Activated naive CD8-positive, alpha-beta T cell treated with anti-CD3 and anti-CD28 coated beads, Interleukin-2, amount 50 U/mL, for 24 hours (primary cell): ENCODE measurements at regions not wholly inside any gene's neighbourhood (a gene's known extent, or its start where the extent isn't known, plus 50 kb on each side); places are given as distances from the start of the nearest gene placed in this dataset.
A peak's percentile ranks its signal among the peaks of the same experiment; 100 is the strongest.

Experiments used
- ATAC-seq: fragments of 150-1000 bp; cut with Tn5 transposase; one replicate; pipeline ENCODE4 v1.10.0; 2021
- DNase-seq: peaks from one replicate; pipeline ENCODE4 v3.0.0; 2021
- H3K27ac Mint-ChIP-seq: one replicate; pipeline ENCODE4 v1.8.0; 2021; ENCODE audit warnings: mild to moderate bottlenecking, mixed read lengths
- H3K27me3 Mint-ChIP-seq: one replicate; pipeline ENCODE4 v1.8.0; 2021; ENCODE audit warnings: mixed read lengths
- H3K36me3 Mint-ChIP-seq: one replicate; pipeline ENCODE4 v1.8.0; 2021; ENCODE audit warnings: low read depth, mixed read lengths
- H3K4me1 Mint-ChIP-seq: one replicate; pipeline ENCODE4 v1.8.0; 2021; ENCODE audit warnings: mixed read lengths
- H3K4me3 Mint-ChIP-seq: one replicate; pipeline ENCODE4 v1.8.0; 2021; ENCODE audit warnings: mild to moderate bottlenecking, moderate library complexity, mixed read lengths
- H3K9me3 Mint-ChIP-seq: one replicate; pipeline ENCODE4 v1.8.0; 2021; ENCODE audit warnings: mixed read lengths

DNA sequence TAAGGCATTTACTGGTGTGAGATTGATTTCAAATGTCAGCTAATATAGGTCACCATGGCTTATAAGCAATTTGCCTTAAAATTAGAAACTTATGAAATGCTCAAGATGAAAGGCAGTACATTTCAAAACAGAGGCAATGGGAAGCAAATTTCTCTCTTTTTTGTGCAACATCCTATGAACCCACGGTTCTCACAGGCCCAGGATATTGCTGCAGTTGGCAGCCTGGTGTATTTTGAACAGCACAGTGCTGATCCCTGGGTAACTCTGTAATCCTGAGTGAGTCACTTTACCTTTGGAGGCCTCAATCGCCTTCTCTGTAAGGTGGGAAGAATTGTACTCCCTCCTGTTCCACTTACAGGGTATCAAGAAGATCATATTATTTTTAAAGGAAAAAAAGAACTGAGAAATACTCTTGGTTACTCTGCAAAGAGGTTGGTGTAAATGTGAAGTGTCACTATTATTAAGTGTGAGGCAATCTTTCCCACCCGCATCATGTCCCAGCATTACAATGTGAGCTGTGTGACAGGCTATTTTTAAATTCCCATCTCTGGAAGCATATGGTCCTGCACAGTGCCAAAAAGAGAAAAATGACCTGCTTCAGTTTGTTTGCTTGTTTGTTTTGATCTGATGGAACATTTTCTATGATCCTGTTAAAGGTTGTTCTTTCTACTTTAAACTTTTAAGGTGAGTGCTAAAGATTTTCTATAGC lies 190.1 kb upstream of the LPP start:
- DNase-seq, result no peak
- peak; percentile 41 for ATAC-seq
- H3K36me3 Mint-ChIP-seq, result no peaks in the 10 kb centered on the region
- no peaks in the 10 kb centered on the region for H3K9me3 Mint-ChIP-seq
- H3K27ac Mint-ChIP-seq, result no peak overlapping the region
- no peak overlapping the region for H3K4me3 Mint-ChIP-seq
- H3K4me1 Mint-ChIP-seq, result peaks cover 35% of the 10 kb centered on the region
- H3K27me3 Mint-ChIP-seq, result peaks cover 6% of the 10 kb centered on the region

DNA sequence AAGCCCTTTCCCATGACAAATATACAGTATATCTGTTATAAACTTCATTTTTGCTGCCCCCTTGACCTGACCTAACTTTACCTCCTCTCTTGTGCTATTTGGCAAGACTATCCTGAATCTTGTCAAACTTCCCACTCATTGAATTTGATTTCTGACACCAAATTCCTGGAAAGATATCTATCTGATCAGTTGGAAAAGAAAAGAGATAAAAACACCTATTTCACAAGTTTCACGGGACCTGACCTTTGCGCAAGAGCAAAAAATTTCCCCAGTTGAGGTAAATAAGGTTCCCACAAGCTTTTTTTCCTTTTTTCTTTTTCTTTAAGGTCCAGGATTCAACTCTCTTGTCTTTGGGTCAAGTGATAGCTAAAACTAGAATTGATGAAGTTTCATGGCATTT lies 189.2 kb upstream of the LPP start:
- H3K4me1 Mint-ChIP-seq, result peaks cover 30% of the 10 kb centered on the region
- no peak for DNase-seq

DNA sequence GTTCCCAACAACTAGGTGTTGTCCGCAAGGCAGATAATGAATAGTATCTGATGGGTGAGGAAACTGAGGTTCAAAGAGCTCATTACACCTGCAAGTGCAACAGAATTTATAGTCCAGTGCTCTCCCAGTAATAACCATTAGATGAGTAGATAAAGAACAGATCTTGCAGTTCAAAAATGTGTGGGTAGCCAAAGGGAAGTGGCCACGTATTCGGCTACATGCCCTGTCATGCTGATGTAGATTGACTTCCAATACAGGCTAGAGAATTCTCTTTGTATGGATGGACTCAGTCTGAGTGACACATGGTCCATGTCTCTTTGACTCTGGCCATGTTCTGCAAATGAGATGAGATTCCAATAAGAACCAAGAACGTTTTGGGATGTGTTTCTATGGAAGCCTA lies 187.9 kb upstream of the LPP start:
- peaks cover 28% of the 10 kb centered on the region for H3K4me1 Mint-ChIP-seq
- ATAC-seq (no peak), DNase-seq (no peak)
- H3K36me3 Mint-ChIP-seq, result no peaks in the 10 kb centered on the region
- no peak overlapping the region for H3K4me3 Mint-ChIP-seq
- H3K27me3 Mint-ChIP-seq, result peaks cover 6% of the 10 kb centered on the region
- H3K27ac Mint-ChIP-seq, result no peak overlapping the region
- H3K9me3 Mint-ChIP-seq, result no peaks in the 10 kb centered on the region

More for the DNA sequence above, 189.2 kb upstream of the LPP start:
- H3K9me3 Mint-ChIP-seq, result no peaks in the 10 kb centered on the region
- no peak for ATAC-seq
- H3K36me3 Mint-ChIP-seq, result no peaks in the 10 kb centered on the region
- H3K27me3 Mint-ChIP-seq, result peaks cover 6% of the 10 kb centered on the region
- no peak overlapping the region for H3K4me3 Mint-ChIP-seq
- no peak overlapping the region for H3K27ac Mint-ChIP-seq

DNA sequence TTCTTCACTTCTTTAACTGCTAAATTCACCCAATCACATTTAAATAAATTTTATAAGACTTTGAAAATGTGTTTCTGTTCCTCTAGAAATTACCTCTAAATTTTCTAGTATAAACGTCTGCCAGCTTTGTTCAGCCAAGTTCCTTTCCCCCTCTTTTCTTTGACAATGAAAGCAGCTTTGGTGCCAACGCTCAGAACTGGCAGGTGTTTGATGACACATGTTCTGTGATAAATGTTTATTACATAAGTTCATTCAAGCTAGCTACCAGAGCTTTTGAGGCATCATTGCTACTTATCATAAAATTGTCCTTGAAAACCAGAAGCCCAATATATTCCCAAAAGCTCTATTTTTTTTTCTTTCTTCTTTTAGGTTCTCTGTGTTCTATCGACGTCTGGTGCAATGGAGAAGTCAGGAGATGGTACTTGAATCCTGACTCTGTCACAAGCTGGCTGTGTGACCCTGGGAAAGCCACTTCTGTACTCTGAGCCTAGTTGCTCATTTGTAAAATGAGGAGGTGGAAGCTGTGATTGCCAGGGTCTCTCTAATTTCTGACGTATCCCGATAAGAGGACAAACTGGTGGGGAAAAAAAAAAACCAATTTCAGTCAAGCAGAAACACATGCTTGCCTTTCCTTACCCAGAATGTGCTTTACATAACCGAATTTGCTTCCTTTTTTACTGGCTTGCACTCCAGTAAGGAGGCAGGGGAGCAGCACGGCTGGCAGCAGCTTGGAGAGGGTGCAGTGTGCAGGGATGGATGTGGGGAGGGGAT lies 187.1 kb upstream of the LPP start:
- peaks cover 29% of the 10 kb centered on the region for H3K4me1 Mint-ChIP-seq
- H3K27ac Mint-ChIP-seq, result no peak overlapping the region
- ATAC-seq, result no peak

DNA sequence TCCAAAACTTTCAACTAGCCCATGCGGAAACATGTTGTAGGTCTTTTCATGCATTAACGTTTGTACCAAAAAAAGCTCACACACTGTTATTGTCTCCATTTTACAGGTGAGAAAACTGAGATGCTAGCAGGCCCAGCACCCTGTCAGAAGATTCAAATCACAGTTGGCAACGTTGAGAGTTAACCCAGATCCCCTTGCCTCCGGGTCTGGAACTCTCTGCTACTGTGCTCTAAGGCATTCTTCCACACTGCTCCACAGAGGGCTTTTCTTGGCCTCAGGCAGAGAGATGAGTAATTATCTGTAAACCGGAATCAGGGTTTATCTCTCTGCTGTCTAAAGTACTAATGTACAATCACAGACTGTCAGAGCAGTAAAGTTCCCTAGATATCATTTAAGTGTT lies 186.0 kb upstream of the LPP start:
- H3K27me3 Mint-ChIP-seq, result peaks cover 6% of the 10 kb centered on the region
- H3K9me3 Mint-ChIP-seq, result no peaks in the 10 kb centered on the region
- H3K4me1 Mint-ChIP-seq, result peaks cover 30% of the 10 kb centered on the region
- H3K4me3 Mint-ChIP-seq, result no peak overlapping the region
- DNase-seq (no peak), ATAC-seq (no peak)
- H3K27ac Mint-ChIP-seq, result no peak overlapping the region
- no peaks in the 10 kb centered on the region for H3K36me3 Mint-ChIP-seq

More for the DNA sequence above, 187.1 kb upstream of the LPP start:
- Mint-ChIP-seq H3K36me3 (no peaks in the 10 kb centered on the region), H3K27me3 (peaks cover 6% of the 10 kb centered on the region), H3K4me3 (no peak overlapping the region), H3K9me3 (no peaks in the 10 kb centered on the region)
- no peak for DNase-seq

DNA sequence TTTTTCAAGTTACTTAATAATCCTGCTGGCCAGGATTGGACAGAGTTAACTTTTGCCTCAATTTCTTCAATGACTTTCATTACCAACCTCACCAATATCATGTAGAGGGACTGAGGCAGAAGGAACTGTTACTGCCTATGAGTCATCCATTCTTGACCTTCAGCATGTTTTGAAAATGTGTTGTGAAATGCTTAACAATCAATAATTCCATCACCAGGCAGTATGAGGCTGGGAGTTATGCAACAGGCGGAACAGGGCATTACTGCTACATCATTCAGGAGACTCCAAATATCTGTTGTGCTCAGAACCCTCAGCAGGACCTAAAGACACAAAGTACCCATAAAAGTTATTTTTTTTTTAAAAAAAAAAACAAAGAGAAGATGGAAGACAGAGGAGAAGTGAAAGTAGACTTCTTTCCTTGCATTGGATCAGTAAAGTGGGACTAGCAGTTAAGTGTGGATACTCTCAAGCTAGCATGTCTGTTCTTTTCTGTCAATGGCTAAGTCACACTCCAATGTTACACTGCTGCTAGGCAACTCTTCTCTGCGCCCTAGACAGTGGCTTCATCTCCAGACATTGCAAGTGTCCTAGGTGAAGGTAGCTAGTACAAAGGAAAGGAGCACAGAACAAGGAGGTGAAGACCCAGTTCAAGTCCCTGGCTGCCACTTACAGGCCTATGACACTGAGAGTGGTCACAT lies 184.9 kb upstream of the LPP start:
- no peaks in the 10 kb centered on the region for H3K9me3 Mint-ChIP-seq
- H3K4me3 Mint-ChIP-seq, result no peak overlapping the region
- no peaks in the 10 kb centered on the region for H3K36me3 Mint-ChIP-seq
- peaks cover 6% of the 10 kb centered on the region for H3K27me3 Mint-ChIP-seq
- DNase-seq (no peak), ATAC-seq (peak; percentile 59)
- H3K4me1 Mint-ChIP-seq, result peaks cover 39% of the 10 kb centered on the region
- H3K27ac Mint-ChIP-seq, result no peak overlapping the region

DNA sequence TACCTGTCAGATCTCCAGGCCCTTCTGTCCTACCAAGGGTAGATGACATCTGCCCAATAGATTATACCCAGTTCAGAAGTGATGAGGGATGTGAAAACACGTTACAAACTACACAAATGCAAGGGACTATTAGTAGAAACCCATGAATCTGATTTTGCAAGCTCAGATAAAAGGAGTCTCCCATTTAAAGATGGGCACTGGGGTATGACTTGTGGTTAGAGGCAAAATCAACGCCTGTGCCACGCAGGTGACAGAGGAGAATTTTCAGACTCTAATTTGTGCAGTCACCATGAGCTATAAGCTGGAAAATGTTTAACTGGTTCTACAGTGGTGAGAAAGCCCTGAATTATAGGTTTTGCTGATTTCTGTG lies 184.4 kb upstream of the LPP start:
- H3K27ac Mint-ChIP-seq, result no peak overlapping the region
- H3K9me3 Mint-ChIP-seq, result no peaks in the 10 kb centered on the region
- peaks cover 6% of the 10 kb centered on the region for H3K27me3 Mint-ChIP-seq
- H3K36me3 Mint-ChIP-seq, result no peaks in the 10 kb centered on the region
- no peak overlapping the region for H3K4me3 Mint-ChIP-seq
- ATAC-seq, result no peak
- DNase-seq, result no peak
- peaks cover 44% of the 10 kb centered on the region for H3K4me1 Mint-ChIP-seq

DNA sequence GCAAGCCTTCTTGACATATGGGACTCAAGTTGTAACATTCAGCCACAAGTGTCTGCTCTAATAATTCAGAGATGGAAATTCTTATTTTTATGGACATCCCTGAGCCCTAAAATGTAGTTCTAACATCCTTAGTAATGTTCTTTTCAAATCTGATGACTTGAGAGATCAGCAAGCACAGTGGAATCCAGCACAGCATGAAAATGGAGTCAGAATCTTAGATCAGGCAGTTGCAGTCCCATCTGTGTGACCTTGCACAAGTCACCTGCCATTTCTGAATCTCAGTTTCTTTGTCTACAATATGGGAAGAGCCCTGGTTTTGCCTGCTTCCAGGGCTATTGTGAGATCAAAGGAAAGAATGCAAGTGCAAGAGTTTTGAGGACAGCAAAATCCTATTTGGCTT lies 183.9 kb upstream of the LPP start:
- H3K27ac Mint-ChIP-seq, result no peak overlapping the region
- H3K36me3 Mint-ChIP-seq, result no peaks in the 10 kb centered on the region
- H3K4me1 Mint-ChIP-seq, result peaks cover 44% of the 10 kb centered on the region
- H3K27me3 Mint-ChIP-seq, result peaks cover 6% of the 10 kb centered on the region
- H3K9me3 Mint-ChIP-seq, result no peaks in the 10 kb centered on the region
- no peak overlapping the region for H3K4me3 Mint-ChIP-seq
- DNase-seq, result no peak
- no peak for ATAC-seq

DNA sequence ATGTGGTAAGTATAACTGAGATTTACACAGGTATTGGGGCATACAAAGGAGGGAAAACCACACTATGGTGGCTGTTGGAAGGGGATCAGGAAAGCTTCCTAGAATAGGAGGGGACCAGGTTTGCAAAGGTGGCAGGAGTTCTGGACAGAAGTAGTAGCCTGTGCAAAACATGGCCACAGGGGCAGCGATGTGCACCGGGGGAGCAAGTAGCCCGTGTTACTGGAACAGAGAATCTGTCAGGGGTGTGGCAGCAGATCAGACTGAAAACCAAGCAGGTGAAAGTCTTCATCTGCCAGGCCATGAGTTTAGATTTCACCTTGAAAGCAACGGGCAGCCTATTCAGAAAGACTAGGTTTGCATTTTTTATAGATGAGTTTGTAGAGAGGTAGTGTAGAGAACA lies 182.3 kb upstream of the LPP start:
- H3K27ac Mint-ChIP-seq, result no peak overlapping the region
- no peaks in the 10 kb centered on the region for H3K27me3 Mint-ChIP-seq
- H3K9me3 Mint-ChIP-seq, result peaks cover 2% of the 10 kb centered on the region
- peaks cover 53% of the 10 kb centered on the region for H3K4me1 Mint-ChIP-seq
- DNase-seq (no peak), ATAC-seq (no peak)
- no peak overlapping the region for H3K4me3 Mint-ChIP-seq
- no peaks in the 10 kb centered on the region for H3K36me3 Mint-ChIP-seq

DNA sequence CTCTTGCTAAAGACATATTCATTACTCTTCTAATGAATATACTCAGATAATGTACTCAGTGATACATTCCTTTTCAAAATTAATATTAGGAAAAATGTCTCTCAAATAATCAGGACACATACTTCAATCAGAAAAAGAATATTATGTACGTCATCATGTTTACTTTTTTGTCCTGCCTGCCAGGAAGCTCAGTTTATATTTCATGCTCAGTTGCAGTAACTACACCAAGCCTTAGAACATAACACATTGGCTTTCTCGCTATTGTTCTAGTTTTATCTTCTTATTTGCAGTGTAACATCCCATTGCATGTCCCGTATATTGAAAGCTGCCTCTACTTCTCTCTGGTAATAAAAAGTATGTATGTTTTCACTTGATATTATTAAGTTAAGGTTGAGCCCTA lies 181.5 kb upstream of the LPP start:
- Mint-ChIP-seq H3K4me3 (no peak overlapping the region), H3K9me3 (peaks cover 5% of the 10 kb centered on the region), H3K36me3 (peaks cover under 1% of the 10 kb centered on the region), H3K4me1 (peaks cover 51% of the 10 kb centered on the region), H3K27me3 (no peaks in the 10 kb centered on the region), H3K27ac (no peak overlapping the region)
- no peak for ATAC-seq
- DNase-seq, result no peak

DNA sequence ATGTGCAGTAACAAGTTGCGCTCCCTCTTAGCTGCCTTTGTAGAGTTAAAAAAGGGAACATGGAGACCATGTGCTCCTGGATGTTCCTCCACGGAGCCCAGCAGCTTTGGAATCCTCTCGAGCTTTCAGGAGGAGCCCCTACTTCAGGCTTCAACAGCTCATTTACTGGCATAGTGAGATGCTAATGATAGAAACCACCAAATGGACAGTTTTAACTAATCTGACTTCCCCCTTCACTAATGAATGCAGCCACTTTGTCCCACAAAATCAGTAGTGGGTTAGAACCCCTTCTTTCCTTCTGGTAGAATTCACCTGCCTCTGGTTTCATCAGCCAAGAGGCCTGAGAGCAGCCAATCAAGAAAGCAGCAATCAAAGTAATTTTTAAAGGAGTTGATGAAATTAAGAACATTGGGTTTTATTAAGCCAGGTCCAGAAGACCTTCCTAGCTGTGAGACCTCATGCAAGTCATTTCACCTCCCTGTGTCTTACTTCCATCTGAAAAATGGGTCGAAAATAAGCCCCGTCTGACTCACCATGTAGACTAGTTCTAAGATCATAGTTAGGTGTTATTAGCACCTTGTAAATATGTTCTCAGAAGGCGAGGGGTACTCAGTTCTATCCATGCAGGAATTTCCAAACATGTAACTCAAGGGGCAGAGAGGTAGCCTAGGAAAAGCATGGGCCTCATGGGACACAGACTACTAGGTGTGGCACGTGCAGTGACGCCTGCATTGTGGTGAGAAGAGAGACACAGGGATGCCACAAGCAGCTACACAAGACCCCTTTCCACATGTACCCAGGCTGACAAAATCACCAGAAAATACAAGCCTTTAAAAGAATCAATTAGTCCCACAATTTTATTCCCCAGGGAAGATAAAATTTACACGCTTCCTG lies 179.7 kb upstream of the LPP start:
- H3K27ac Mint-ChIP-seq, result peak overlapping the region; percentile 94
- H3K27me3 Mint-ChIP-seq, result no peaks in the 10 kb centered on the region
- no peak for DNase-seq
- ATAC-seq, result peak; percentile 25
- H3K36me3 Mint-ChIP-seq, result peaks cover 2% of the 10 kb centered on the region
- peaks cover 7% of the 10 kb centered on the region for H3K9me3 Mint-ChIP-seq
- H3K4me1 Mint-ChIP-seq, result peaks cover 60% of the 10 kb centered on the region
- peak overlapping the region; percentile 64 for H3K4me3 Mint-ChIP-seq

DNA sequence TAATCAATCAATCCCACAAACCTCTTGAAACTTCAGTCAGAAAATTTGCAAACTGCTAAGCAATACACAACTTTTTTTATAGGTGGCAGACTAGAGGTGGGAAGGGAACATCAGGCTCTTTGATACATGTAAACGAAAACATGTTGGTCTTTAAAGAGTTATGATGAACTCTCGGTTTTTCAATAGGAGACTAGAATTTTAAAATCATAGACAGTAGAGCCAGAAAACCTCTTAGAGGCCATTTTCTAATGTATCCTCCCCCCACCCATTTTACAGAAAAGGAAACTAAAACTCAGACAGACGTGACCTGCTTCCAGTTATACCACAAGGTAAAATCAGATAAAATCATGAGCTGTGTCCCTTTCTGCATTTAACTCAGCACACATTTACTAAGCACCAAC lies 179.1 kb upstream of the LPP start:
- H3K27ac Mint-ChIP-seq, result peak overlapping the region; percentile 94
- H3K9me3 Mint-ChIP-seq, result peaks cover 7% of the 10 kb centered on the region
- ATAC-seq (peak; percentile 35), DNase-seq (no peak)
- peaks cover 2% of the 10 kb centered on the region for H3K36me3 Mint-ChIP-seq
- H3K4me3 Mint-ChIP-seq, result peak overlapping the region; percentile 64
- no peaks in the 10 kb centered on the region for H3K27me3 Mint-ChIP-seq
- peaks cover 65% of the 10 kb centered on the region for H3K4me1 Mint-ChIP-seq

DNA sequence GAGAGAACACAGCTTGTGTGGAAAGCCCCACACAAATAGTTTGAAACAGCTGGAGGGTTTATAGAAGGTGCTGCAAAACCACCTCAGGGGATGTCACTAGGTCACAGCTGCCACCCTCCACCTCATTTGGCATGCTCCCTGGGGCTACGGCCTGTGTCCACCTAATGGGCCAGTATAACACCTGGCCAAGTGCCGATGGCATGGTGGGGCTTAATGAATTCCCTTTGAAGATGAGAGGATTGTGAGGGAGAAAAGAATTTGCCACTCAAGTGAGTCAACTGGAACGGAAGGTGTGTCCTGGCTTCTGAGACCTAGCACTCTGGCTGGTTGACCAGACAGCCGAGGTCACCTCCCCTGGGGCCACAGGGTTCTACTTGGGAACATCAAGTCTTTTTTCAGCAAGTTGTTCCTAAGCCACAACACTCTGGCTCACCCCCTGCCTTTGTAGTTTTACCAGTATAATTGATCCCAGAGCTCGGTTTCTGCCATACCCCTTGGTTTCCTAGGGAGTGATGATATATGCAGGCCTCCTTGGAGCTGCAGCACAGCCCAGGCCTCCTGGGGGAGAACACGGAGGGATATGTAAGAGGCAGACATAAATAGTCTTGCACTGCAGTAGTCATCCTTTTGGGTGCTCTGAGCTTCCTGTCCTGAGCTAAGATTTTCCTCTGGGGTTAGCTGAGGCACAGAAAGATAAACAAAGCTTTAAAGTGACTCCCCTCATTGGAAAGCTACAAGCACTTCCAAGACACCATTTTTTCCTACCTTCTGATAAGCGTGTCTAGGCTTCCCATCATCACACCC lies 178.2 kb upstream of the LPP start:
- H3K27me3 Mint-ChIP-seq, result no peaks in the 10 kb centered on the region
- peaks cover 2% of the 10 kb centered on the region for H3K36me3 Mint-ChIP-seq
- peak overlapping the region; percentile 94 for H3K27ac Mint-ChIP-seq
- ATAC-seq (peak; percentile 81), DNase-seq (no peak)
- H3K4me3 Mint-ChIP-seq, result peak overlapping the region; percentile 64
- H3K4me1 Mint-ChIP-seq, result peaks cover 74% of the 10 kb centered on the region
- H3K9me3 Mint-ChIP-seq, result peaks cover 7% of the 10 kb centered on the region
